HG03280 (cell line): ENCODE measurements at regions not wholly inside any gene's neighbourhood (a gene's known extent, or its start where the extent isn't known, plus 50 kb on each side); places are given as distances from the start of the nearest gene placed in this dataset.
"Not testable (repeated sequence)": the region's sequence is repeated elsewhere in the genome, so short reads cannot be mapped to it uniquely, and the experiment has no call there.

Experiments
- ATAC-seq: cut with Tn5 transposase; IDR thresholded peaks from one replicate; pipeline ENCODE4 v1.9.1; 2021; ENCODE audit warnings: mild to moderate bottlenecking, moderate library complexity; ENCODE audit not compliant: unreplicated experiment

- ATAC-seq: no peak
Measured at GRCh38 chr1:29805122-29805895, 569.0 kb downstream of the PTPRU start.

DNA sequence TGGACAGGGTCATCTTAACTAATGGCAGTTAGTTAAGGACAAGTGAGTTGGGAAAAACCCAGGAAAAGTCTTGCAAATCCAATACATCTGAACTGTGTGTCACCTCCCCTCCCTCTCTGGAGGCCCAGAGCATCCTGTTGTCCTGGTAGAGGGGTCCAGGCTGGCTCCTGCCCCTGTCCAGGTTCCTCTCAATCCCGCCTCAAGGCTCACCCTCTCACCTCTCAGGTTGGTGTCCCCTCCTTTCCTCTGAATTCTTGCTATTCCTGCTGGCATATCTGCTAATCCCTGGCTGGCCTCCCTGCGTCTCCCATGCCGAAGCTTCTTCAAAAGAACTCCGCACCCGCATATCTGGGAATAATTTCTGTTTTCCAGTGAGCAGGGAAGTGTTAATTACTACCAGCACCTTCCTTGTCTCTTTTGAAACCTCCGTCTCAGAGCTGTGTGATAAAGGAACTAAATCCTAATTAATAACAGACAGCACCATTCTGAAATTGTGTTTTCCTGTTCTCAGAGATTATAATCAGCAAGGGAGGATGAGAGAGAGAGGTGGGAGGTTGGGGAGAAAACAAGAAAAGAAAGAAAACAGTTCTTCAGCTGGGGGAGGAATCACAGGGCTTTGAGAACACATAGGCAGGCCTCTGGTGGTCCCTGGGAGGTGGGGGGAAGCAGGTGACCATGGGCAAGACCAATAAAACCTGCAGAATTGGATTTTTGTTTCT, 568.0 kb downstream of the PTPRU start:
- ATAC-seq: no peak

- no peak for ATAC-seq
Measured at GRCh38 chr1:29803486-29803885, 567.2 kb downstream of the PTPRU start.

DNA sequence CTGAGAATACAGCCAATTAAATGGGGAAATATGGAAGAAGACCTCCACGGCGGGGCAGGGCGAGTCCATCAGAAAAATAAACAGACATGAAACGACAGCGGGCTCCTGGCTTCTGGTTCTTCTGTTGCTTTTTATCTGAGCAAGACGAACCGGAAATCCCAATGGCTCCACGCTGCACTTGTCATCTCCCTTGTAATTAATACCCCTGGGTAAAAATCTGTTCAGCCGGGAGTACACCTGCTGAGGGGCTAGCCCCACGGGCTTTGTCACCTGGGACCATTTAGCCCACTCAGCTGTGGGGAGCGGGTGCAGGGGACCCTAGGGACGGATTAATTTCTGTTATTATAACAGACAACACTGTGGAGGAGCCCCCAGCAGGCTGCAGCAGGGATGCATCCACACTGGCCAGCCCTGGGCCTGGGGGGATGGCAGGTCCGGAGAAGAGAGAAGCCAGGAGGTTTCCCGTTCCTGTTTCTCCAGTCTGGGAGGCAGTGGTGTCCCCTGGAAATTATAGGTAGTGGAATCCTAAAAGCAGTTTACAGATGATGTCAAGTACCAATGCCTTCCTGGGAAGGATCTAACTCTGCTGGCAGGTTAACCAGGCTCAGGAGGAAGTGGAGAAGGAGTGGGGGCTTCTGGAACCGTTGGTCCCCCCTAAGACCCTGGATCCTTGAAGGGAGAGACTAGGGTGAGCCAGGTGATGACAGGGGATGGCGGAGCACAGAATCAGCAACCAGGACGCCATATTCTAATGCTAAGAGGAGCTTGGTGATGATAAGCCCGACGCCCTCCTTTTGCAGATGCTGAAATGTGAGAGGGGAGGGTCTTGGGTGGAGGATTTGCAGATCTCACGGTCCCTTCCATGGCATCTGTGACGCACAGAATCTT, 566.1 kb downstream of the PTPRU start:
- no peak for ATAC-seq

- no peak for ATAC-seq
Measured at GRCh38 chr1:29801561-29801973, 565.2 kb downstream of the PTPRU start.

DNA sequence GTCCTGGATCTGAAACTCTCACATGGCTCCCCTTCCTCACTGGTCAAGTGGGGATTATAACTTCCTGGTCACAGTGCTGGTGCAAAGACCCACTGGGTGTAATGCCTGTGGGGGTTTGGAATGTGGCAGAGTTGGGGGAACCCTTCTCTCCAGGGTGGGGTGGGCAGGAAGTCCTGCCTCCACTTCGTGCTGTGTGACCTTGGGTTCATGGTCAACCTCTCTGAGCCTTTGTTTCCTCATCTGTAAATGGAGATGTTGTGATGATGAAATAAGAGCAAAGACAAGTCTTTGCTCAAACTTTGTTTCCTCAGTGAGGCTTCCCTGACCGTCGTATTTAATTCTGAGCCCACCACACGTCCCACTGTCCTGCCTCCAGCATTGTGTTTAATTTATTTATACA, 564.7 kb downstream of the PTPRU start:
- no peak for ATAC-seq

DNA sequence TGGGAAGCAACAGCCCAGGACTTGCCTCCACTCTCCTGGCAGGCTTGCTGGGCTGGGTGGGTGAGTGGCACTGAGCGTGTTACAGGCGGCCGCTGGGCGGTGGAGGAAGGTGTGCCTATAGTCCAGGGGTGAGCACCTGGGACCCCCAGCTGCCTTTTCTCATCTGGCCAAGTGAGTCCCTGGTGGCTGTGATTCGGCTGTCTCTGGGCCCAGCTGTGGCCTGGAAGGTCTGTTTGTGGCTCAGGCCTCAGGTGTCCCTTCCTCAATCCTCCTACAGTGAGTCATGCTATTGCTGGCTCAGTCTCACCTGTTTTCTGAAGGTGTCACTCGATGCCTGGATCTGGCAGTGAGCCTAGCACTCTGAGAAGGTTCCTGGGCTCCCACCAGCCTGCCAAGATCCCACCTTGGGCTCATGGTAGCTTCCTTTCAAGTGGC, 564.2 kb downstream of the PTPRU start:
- ATAC-seq: no peak

GRCh38 chr1:29800120-29800519, 563.8 kb downstream of the PTPRU start:
- no peak for ATAC-seq

DNA sequence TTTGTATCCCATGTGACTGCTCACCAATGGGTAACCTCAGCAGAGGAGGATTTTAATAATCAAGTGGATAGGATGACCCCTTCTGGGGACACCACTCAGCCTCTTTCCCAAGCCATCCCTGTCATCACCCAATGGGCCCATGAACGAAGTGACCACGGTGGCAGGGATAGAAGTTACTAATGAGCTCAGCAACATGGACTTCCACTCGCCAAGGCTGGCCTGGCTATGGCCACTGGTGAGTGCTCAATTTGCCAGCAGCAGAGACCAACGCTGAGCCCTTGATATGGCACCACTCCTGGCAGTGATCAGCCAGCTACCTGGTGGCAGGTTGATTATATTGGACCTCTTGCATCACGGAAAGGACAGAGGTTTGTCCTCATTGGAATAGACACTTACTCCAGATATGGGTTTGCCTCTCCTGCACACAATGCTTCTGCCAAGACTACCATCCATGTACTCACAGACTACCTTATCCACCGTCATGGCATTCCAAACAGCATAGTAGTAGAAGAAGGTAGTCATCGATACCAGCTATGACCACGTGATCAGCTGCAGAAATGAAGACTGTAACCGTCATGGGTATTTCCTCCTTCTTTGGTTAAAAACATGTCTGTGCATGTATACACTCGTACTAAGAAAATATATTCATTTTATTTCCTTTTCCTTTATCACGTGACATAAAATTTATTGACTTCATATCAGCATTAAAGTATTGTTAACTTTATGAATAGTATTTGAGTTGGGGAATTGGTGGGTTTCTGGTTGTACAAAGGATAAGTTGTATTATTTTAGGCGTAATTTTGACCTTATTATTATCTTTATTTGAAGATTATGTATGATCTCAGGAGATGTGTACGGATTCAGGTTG, 562.6 kb downstream of the PTPRU start:
- no peak for ATAC-seq

DNA sequence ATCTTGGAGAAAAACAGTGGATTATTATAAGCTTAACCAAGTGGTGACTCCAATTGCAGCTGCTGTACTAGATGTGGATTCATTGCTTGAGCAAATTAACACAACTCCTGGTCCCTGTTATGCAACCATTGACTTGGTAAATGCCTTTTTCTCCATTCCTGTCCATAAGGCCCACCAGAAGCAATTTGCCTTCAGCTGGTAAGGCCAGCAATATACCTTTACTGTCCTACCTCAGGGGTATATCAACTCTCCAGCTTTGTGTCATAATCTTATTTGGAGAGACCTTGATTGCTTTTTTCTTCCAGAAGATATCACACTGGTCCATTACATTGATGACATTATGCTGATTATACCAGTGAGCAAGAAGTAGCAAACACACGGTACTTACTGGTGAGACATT, 560.8 kb downstream of the PTPRU start:
- ATAC-seq: not testable (repeated sequence)

- not testable (repeated sequence) for ATAC-seq
Measured at GRCh38 chr1:29795965-29796364, 559.6 kb downstream of the PTPRU start.

DNA sequence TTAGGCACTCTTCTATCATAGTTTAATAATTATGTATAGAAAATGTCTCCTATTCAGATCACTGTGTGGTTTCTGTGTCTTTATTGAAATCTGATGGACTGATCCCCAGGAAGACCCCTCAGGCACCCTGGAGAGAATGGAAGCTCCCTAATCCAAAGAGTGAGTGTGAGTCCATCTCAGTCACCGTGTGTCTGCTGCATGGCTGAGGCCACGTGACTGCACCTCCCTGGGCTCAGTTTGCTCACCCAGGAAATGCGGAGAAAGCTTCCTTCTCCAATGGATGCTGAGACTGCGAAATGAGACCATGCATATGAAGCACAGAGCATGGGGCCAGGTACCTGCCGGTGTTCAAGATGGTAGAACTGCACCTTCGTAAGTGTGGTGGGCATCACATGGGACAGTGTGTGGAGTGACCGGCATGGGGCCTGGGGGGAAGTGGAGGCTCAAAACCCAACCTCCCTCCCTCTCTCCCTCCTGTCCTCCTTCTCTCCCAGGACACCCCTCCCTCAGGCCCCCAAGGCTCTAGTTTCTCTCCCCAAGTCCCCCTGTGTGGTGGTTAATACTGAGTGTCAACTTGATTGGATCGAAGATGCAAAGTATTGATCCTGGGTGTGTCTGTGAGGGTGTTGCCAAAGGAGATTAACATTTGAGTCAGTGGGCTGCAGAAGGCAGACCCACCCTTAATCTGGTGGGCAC, 557.5 kb downstream of the PTPRU start:
- no peak for ATAC-seq

- ATAC-seq: no peak
Measured at GRCh38 chr1:29793101-29793546, 556.8 kb downstream of the PTPRU start.

GRCh38 chr1:29789910-29790247, 553.6 kb downstream of the PTPRU start:
- ATAC-seq: no peak

DNA sequence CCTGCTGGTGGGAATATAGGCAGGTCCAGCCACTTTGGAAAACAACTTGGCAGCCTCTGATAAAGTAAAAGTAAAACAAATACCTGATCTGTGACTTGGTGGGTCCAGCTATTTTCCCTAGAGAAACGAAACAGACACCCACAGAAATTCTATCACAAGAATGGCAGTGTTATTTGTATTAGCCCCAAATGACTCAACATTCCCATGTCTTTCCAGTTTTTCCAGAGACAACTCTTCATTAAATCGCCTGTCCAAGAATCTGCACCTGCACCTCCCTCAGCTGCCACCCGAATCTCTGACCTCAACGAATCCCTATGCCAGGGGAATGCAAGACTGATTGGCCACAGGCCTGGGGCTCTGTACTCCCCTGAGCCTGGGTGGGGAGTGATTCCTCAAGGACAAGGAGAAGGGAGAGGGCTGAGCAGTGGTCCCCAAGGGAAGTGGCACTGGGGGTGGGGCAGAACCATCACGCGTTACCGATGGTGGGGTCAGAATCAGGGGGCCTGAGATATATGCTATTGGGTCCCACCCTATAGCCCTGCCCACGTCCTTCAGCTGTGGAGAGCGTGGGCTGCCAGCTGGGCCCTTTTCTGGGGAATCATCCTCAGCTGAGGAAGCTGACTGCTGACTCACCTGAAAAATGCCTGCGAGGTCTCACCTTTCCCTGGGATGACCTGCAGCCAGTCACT, 553.0 kb downstream of the PTPRU start:
- ATAC-seq: no peak

- no peak for ATAC-seq
Measured at GRCh38 chr1:29786791-29787732, 550.7 kb downstream of the PTPRU start.

DNA sequence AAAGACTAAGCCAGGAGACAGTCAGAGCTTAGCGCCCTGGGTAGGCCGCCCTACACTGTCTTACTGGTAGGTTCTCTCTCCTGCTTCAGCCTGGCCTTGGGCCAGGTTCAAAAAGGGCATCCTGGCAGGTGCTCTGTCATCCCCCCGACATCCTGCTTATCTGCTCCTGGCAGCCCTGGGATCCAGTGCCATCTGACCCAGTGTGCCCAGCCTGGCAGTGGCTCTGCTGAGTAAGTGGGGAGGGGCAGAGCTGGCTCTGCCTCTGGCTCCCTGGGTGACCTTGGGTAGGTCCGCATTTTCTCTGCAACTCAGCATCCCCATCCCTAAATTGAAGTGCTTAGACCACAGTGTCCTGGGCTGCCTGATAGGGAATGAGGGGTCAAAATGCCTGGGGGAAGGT, 549.9 kb downstream of the PTPRU start:
- ATAC-seq: no peak

- no peak for ATAC-seq
Measured at GRCh38 chr1:29785554-29785953, 549.2 kb downstream of the PTPRU start.
